GM12891 (cell line): ENCODE measurements at regions not wholly inside any gene's neighbourhood (a gene's known extent, or its start where the extent isn't known, plus 50 kb on each side); places are given as distances from the start of the nearest gene placed in this dataset.

Experiments
- PAX5 ChIP-seq: IDR thresholded peaks from 2 replicates; pipeline ENCODE4 v1.6.1; 2011; ENCODE audit warnings: low read length, moderate library complexity, mild to moderate bottlenecking; ENCODE audit not compliant: insufficient read depth, severe bottlenecking
- POLR2A ChIP-seq: IDR thresholded peaks from 2 replicates; pipeline ENCODE4 v1.6.1; 2011; ENCODE audit warnings: low read depth, low read length, control low read depth
- POLR2AphosphoS5 ChIP-seq: IDR thresholded peaks from 2 replicates; pipeline ENCODE4 v1.6.1; 2011; ENCODE audit warnings: low read depth, low read length, control low read depth
- POU2F2 ChIP-seq: IDR thresholded peaks from 2 replicates; pipeline ENCODE4 v1.6.1; 2011; ENCODE audit warnings: low read depth, mild to moderate bottlenecking, control low read depth, low read length, moderate library complexity
- SPI1 ChIP-seq: IDR thresholded peaks from 2 replicates; pipeline ENCODE4 v1.6.1; 2011; ENCODE audit warnings: low read depth, low read length, control low read depth
- TAF1 ChIP-seq: IDR thresholded peaks from 2 replicates; pipeline ENCODE4 v1.6.1; 2011; ENCODE audit warnings: low read depth, low read length, control low read depth

GRCh38 chr14:46482200-46482599 lies 169.4 kb downstream of the RPL10L start:
- no peak for TF ChIP-seq POLR2A
- TF ChIP-seq POLR2AphosphoS5 = no peak
- TF ChIP-seq PAX5 = no peak
- TF ChIP-seq TAF1 = no peak
- TF ChIP-seq POU2F2 = no peak
- TF ChIP-seq SPI1 = no peak
